B cell (primary cell): ENCODE measurements at regions not wholly inside any gene's neighbourhood (a gene's known extent, or its start where the extent isn't known, plus 50 kb on each side); places are given as distances from the start of the nearest gene placed in this dataset.

ENCODE experiments used
- ATAC-seq: fragments of 200-7000 bp; cut with Tn5 transposase; one replicate; pipeline ENCODE4 v1.10.0; 2021; ENCODE audit warnings: low read depth, mild to moderate bottlenecking, moderate number of reproducible peaks, moderate library complexity
- CTCF ChIA-PET: fragments of 350-600 bp; sonication (Branson Sonifier 250); formaldehyde crosslinking; loops from one replicate; lab custom pipeline; 2021; ENCODE audit warnings: antibody characterized with exemption, inconsistent platforms; lab: Charles Lee
- POLR2A ChIA-PET: fragments of 350-600 bp; sonication (Branson Sonifier 250); formaldehyde crosslinking; loops from one replicate; lab custom pipeline; 2021; ENCODE audit warnings: antibody characterized with exemption; lab: Charles Lee
- DNase-seq: peaks from one replicate; pipeline ENCODE4 v3.0.0; 2013
- H2AFZ ChIP-seq: 2 replicates; pipeline ENCODE4 v1.6.1; 2012; ENCODE audit warnings: mild to moderate bottlenecking, low read depth, low read length; ENCODE audit not compliant: insufficient read depth, poor library complexity, severe bottlenecking
- H3K27ac ChIP-seq, 2 donors: 1 replicate in 1 of 2; 2 replicates in 1 of 2; pipeline ENCODE4 v1.5.1; 2012 to 2013; ENCODE audit warnings: low read length in 2 of 2, mild to moderate bottlenecking in 2 of 2, moderate library complexity in 1 of 2
- H3K27me3 ChIP-seq, 4 experiments: fragments of 200-600 bp in 1 of 4; sonication (generic) in 1 of 4; replicated peaks in 1 of 4; 1 replicate in 2 of 4; 2 replicates in 2 of 4; pipeline versions ENCODE4 v1.6.1 to v1.7.0; 2013 to 2016; ENCODE audit warnings: low read length in 3 of 4, mild to moderate bottlenecking in 2 of 4, mixed read lengths in 1 of 4, moderate library complexity in 1 of 4; ENCODE audit not compliant: insufficient read depth in 4 of 4, control insufficient read depth in 3 of 4; ENCODE audit errors: control extremely low read depth in 1 of 4
- H3K36me3 ChIP-seq, 2 experiments: replicated peaks in 1 of 2; 1 replicate in 1 of 2; 2 replicates in 1 of 2; pipeline versions ENCODE4 v1.6.1 to v1.7.1; 2013; ENCODE audit warnings: low read length in 1 of 2; ENCODE audit not compliant: insufficient read depth in 2 of 2, control insufficient read depth in 1 of 2; ENCODE audit errors: control extremely low read depth in 1 of 2, extremely low read depth in 1 of 2
- H3K4me1 ChIP-seq, 2 donors: fragments of 200-600 bp in 1 of 2; sonication (generic) in 1 of 2; 1 replicate in 1 of 2; 2 replicates in 1 of 2; pipeline versions ENCODE4 v1.5.1 to v1.6.1; 2013 to 2017; ENCODE audit warnings: low read length in 2 of 2; ENCODE audit not compliant: control insufficient read depth in 2 of 2, insufficient read depth in 2 of 2
- H3K4me2 ChIP-seq: replicated peaks from 2 replicates; pipeline ENCODE3; 2012; ENCODE audit warnings: mild to moderate bottlenecking, low read depth, low read length; ENCODE audit not compliant: poor library complexity, severe bottlenecking
- H3K4me3 ChIP-seq, 5 experiments: fragments of 200-600 bp in 1 of 5; sonication (generic) in 1 of 5; 1 replicate in 3 of 5; 2 replicates in 2 of 5; pipeline versions ENCODE4 v1.5.1 to v1.7.0; 2011 to 2016; ENCODE audit warnings: low read length in 4 of 5, mild to moderate bottlenecking in 4 of 5, low read depth in 2 of 5, control low read depth in 1 of 5, moderate library complexity in 1 of 5; ENCODE audit not compliant: insufficient read depth in 1 of 5; ENCODE audit errors: control extremely low read depth in 1 of 5, extremely low read depth in 1 of 5
- H3K79me2 ChIP-seq: fragments of 200-600 bp; sonication (generic); one replicate; pipeline ENCODE4 v1.6.0; 2016; ENCODE audit warnings: low read length; ENCODE audit not compliant: control insufficient read depth, insufficient read depth
- H3K9ac ChIP-seq: fragments of 200-600 bp; sonication (generic); 2 replicates; pipeline ENCODE4 v1.6.1; 2017; ENCODE audit warnings: mild to moderate bottlenecking, low read length, moderate library complexity
- H3K9me3 ChIP-seq, 3 donors: one replicate each; pipeline versions ENCODE4 v1.6.1 to v1.7.1; 2013; ENCODE audit warnings: low read length in 2 of 3; ENCODE audit not compliant: control insufficient read depth in 2 of 3, insufficient read depth in 1 of 3; ENCODE audit errors: control extremely low read depth in 1 of 3
- H4K20me1 ChIP-seq: 2 replicates; pipeline ENCODE4 v1.6.0; 2012; ENCODE audit warnings: mild to moderate bottlenecking, low read length; ENCODE audit not compliant: insufficient read depth, control insufficient read depth, poor library complexity, severe bottlenecking
- H3K27ac Mint-ChIP-seq: one replicate; pipeline ENCODE4 v1.8.0; 2021; ENCODE audit warnings: mixed read lengths
- H3K27me3 Mint-ChIP-seq: one replicate; pipeline ENCODE4 v1.8.0; 2021; ENCODE audit warnings: mixed read lengths
- H3K4me1 Mint-ChIP-seq: one replicate; pipeline ENCODE4 v1.8.0; 2021; ENCODE audit warnings: mixed read lengths
- H3K4me3 Mint-ChIP-seq: one replicate; pipeline ENCODE4 v1.8.0; 2021; ENCODE audit warnings: mixed read lengths
- H3K9me3 Mint-ChIP-seq: one replicate; pipeline ENCODE4 v1.8.0; 2022; ENCODE audit warnings: mixed read lengths; ENCODE audit not compliant: insufficient read depth
- CTCF ChIP-seq: fragments of 200-600 bp; IDR thresholded peaks from one replicate; pipeline ENCODE4 v1.8.0; 2022; ENCODE audit warnings: antibody characterized with exemption, mild to moderate bottlenecking
- EZH2 ChIP-seq: IDR thresholded peaks from 2 replicates; pipeline ENCODE4 v1.6.1; 2012; ENCODE audit warnings: borderline replicate concordance, low read depth, mild to moderate bottlenecking, moderate library complexity, low read length; ENCODE audit not compliant: insufficient read depth, poor library complexity, severe bottlenecking
- WGBS: methylation state at CpG from one replicate; pipeline ENCODE4 v1.1.5; 2013; ENCODE audit warnings: missing lambda C conversion rate; ENCODE audit not compliant: insufficient coverage; 5-methylcytosine and 5-hydroxymethylcytosine counted together
- intact Hi-C: fragments of 100-400 bp; cut with micrococcal nuclease; formaldehyde crosslinking; loops from one replicate; pipeline ENCODE4 v1.10.0; 2022

- Histone ChIP-seq H4K20me1 (no peaks in the 10 kb centered on the region), H3K79me2 (no peaks in the 10 kb centered on the region), H3K27me3 (no peaks in the 10 kb centered on the region), H3K27ac (no peak overlapping the region), H3K36me3 (no peaks in the 10 kb centered on the region), H2AFZ (no peak overlapping the region), H3K4me1 (no peaks in the 10 kb centered on the region), H3K9ac (no peak overlapping the region), H3K9me3 (peaks cover 0 to 4% (median 0%) of the 10 kb centered on the region in 3 donors), H3K4me3 (no peak overlapping the region), H3K4me2 (no peak overlapping the region)
- Mint-ChIP-seq H3K4me3 (no peak overlapping the region), H3K27me3 (no peaks in the 10 kb centered on the region), H3K9me3 (peaks cover 2% of the 10 kb centered on the region), H3K27ac (no peak overlapping the region), H3K4me1 (no peaks in the 10 kb centered on the region)
- ChIA-PET POLR2A (no interaction called here), CTCF (no interaction called here)
- ATAC-seq, result no peak
- TF ChIP-seq EZH2 (no peak), CTCF (no peak)
- intact Hi-C loops, result no loop called here
- DNase-seq, result no peak
Observed at GRCh38 chr3:181383760-181384159, 328.0 kb upstream of the SOX2 start.

- WGBS, result 94% methylated on average over 4 of the region's 7 CpGs
- no peak overlapping the region for H2AFZ ChIP-seq
- TF ChIP-seq CTCF (no peak), EZH2 (no peak)
- no peak for DNase-seq
- POLR2A ChIA-PET, result no interaction called here
- H3K9me3 ChIP-seq, result peaks cover 0 to 4% (median 0%) of the 10 kb centered on the region in 3 donors
- intact Hi-C loops, result no loop called here
- no peaks in the 10 kb centered on the region for H3K4me1 ChIP-seq
- no peaks in the 10 kb centered on the region for H4K20me1 ChIP-seq
- H3K4me2 ChIP-seq, result no peak overlapping the region
- Mint-ChIP-seq H3K27me3 (no peaks in the 10 kb centered on the region), H3K4me3 (no peak overlapping the region), H3K4me1 (no peaks in the 10 kb centered on the region), H3K9me3 (peaks cover 2% of the 10 kb centered on the region), H3K27ac (no peak overlapping the region)
- no peak overlapping the region for H3K27ac ChIP-seq
- no peaks in the 10 kb centered on the region for H3K27me3 ChIP-seq
- H3K9ac ChIP-seq, result no peak overlapping the region
- ATAC-seq, result no peak
- CTCF ChIA-PET, result no interaction called here
- no peaks in the 10 kb centered on the region for H3K79me2 ChIP-seq
- H3K36me3 ChIP-seq, result no peaks in the 10 kb centered on the region
- H3K4me3 ChIP-seq, result no peak overlapping the region
Observed at GRCh38 chr3:181383201-181383600, 328.5 kb upstream of the SOX2 start.
